Prostate gland (tissue), 2 donors: ENCODE measurements at regions not wholly inside any gene's neighbourhood (a gene's known extent, or its start where the extent isn't known, plus 50 kb on each side); places are given as distances from the start of the nearest gene placed in this dataset.

Experiments
- DNase-seq: peaks from one replicate; pipeline ENCODE4 v3.0.0-alpha.2; 2019; ENCODE audit warnings: low spot score
- H3K27ac ChIP-seq, 2 donors: fragments of 200-600 bp; sonication (generic); 2 replicates each; pipeline ENCODE4 v1.5.1; 2017 to 2019
- H3K27me3 ChIP-seq: fragments of 200-600 bp; sonication (generic); replicated peaks from 2 replicates; pipeline ENCODE4 v1.5.1; 2019; ENCODE audit not compliant: insufficient read depth
- H3K36me3 ChIP-seq, 2 donors: fragments of 200-600 bp; sonication (generic); 1 replicate in 1 of 2; 2 replicates in 1 of 2; pipeline versions ENCODE4 v1.5.1 to v1.8.1; 2017 to 2019
- H3K4me1 ChIP-seq: fragments of 200-600 bp; sonication (generic); replicated peaks from 2 replicates; pipeline ENCODE4 v1.5.1; 2019
- H3K4me3 ChIP-seq, 2 donors: fragments of 200-600 bp; sonication (generic); 2 replicates each; pipeline ENCODE4 v1.5.1; 2017 to 2019
- H3K9me3 ChIP-seq: fragments of 200-600 bp; sonication (generic); 2 replicates; pipeline ENCODE4 v1.5.1; 2017
- CTCF ChIP-seq, 4 experiments: fragments of 200-600 bp in 2 of 4; fragments of 450-650 bp in 2 of 4; sonication (generic) in 2 of 4; IDR thresholded peaks; 1 replicate in 3 of 4; 2 replicates in 1 of 4; pipeline ENCODE4 v1.5.1; 2016 to 2019; ENCODE audit warnings: antibody characterized with exemption in 4 of 4, mild to moderate bottlenecking in 2 of 4, moderate library complexity in 2 of 4
- POLR2A ChIP-seq: fragments of 450-650 bp; IDR thresholded peaks from one replicate; pipeline ENCODE4 v1.6.1; 2016; ENCODE audit warnings: antibody characterized with exemption, mild to moderate bottlenecking
- POLR2AphosphoS5 ChIP-seq: sonication (generic); formaldehyde crosslinking; IDR thresholded peaks from one replicate; pipeline ENCODE4 v1.6.1; 2017; ENCODE audit warnings: antibody characterized with exemption
- WGBS: methylation state at CpG from one replicate; pipeline ENCODE4 v1.1.5; 2018; 5-methylcytosine and 5-hydroxymethylcytosine counted together
- intact Hi-C: fragments of 100-400 bp; cut with DNase I; formaldehyde crosslinking; loops from one replicate; pipeline ENCODE4 v1.14.2; 2022

GRCh38 chr2:89844221-89844943, 1152.9 kb downstream of the RPIA start:
- H3K9me3 ChIP-seq, result no peaks in the 10 kb centered on the region
- no peak for DNase-seq
- H3K27me3 ChIP-seq, result no peaks in the 10 kb centered on the region
- TF ChIP-seq POLR2AphosphoS5 (no peak), POLR2A (no peak), CTCF (IDR thresholded peaks at IDR 0.05) (no peak)
- no peaks in the 10 kb centered on the region for H3K4me1 ChIP-seq
- 50% methylated on average over 6 of the region's 6 CpGs for WGBS
- H3K4me3 ChIP-seq, result no peak overlapping the region
- intact Hi-C loops, result no loop called here
- no peak overlapping the region for H3K27ac ChIP-seq
- H3K36me3 ChIP-seq, result no peaks in the 10 kb centered on the region

- H3K4me3 ChIP-seq, result no peak overlapping the region
- intact Hi-C loops, result no loop called here
- H3K27ac ChIP-seq, result no peak overlapping the region
- no peak for DNase-seq
- no peaks in the 10 kb centered on the region for H3K27me3 ChIP-seq
- no peaks in the 10 kb centered on the region for H3K9me3 ChIP-seq
- H3K4me1 ChIP-seq, result no peaks in the 10 kb centered on the region
- TF ChIP-seq POLR2A (no peak), CTCF (IDR thresholded peaks at IDR 0.05) (no peak), POLR2AphosphoS5 (no peak)
- 56% methylated on average over 6 of the region's 6 CpGs for WGBS
- no peaks in the 10 kb centered on the region for H3K36me3 ChIP-seq
Observed at GRCh38 chr2:89845532-89845931, 1154.1 kb downstream of the RPIA start.

DNA sequence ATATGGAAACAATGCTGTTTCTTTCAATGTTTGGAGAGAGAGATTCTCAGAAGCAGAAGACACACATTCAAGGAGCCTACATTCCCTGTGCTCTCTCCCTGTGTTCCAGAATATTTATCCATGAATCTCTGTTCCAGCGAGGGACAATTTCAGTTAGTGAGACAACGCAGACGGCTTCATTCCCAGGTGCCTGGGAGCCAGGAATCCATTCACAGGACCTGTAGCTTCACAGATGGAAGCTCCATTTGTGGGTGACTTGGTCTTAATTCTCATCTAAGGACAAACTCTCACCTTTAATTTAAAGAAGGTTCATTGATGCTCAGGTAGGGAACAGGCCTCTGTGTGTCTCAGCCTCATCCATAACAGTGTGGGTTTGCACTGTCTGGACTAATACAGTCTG, 1156.6 kb downstream of the RPIA start:
- 86% methylated on average over 3 of the region's 3 CpGs for WGBS
- intact Hi-C loops, result no loop called here
- Histone ChIP-seq H3K4me1 (no peaks in the 10 kb centered on the region), H3K27ac (no peak overlapping the region), H3K36me3 (no peaks in the 10 kb centered on the region), H3K4me3 (no peak overlapping the region), H3K27me3 (no peaks in the 10 kb centered on the region), H3K9me3 (no peaks in the 10 kb centered on the region)
- no peak for DNase-seq
- TF ChIP-seq POLR2AphosphoS5 (no peak), POLR2A (no peak), CTCF (IDR thresholded peaks at IDR 0.05) (no peak)

GRCh38 chr2:89848763-89849368, 1157.4 kb downstream of the RPIA start:
- no peaks in the 10 kb centered on the region for H3K27me3 ChIP-seq
- H3K27ac ChIP-seq, result no peak overlapping the region
- no peak overlapping the region for H3K4me3 ChIP-seq
- no peaks in the 10 kb centered on the region for H3K9me3 ChIP-seq
- H3K36me3 ChIP-seq, result no peaks in the 10 kb centered on the region
- 37% methylated on average over 2 of the region's 2 CpGs for WGBS
- intact Hi-C loops, result no loop called here
- H3K4me1 ChIP-seq, result no peaks in the 10 kb centered on the region
- DNase-seq, result no peak
- no peak for TF ChIP-seq CTCF (IDR thresholded peaks at IDR 0.05)
- TF ChIP-seq POLR2A, result no peak
- no peak for TF ChIP-seq POLR2AphosphoS5

GRCh38 chr2:89849731-89850130, 1158.3 kb downstream of the RPIA start:
- no peaks in the 10 kb centered on the region for H3K36me3 ChIP-seq
- no peak for DNase-seq
- no peak overlapping the region for H3K4me3 ChIP-seq
- no peaks in the 10 kb centered on the region for H3K4me1 ChIP-seq
- no peaks in the 10 kb centered on the region for H3K27me3 ChIP-seq
- 68% methylated on average over 3 of the region's 3 CpGs for WGBS
- no peaks in the 10 kb centered on the region for H3K9me3 ChIP-seq
- TF ChIP-seq POLR2AphosphoS5, result no peak
- no peak for TF ChIP-seq POLR2A
- TF ChIP-seq CTCF (IDR thresholded peaks at IDR 0.05), result no peak
- intact Hi-C loops, result no loop called here
- H3K27ac ChIP-seq, result no peak overlapping the region
